ENCODE measurements at regions not wholly inside any gene's neighbourhood (a gene's known extent, or its start where the extent isn't known, plus 50 kb on each side); places are given as distances from the start of the nearest gene placed in this dataset.

- no peak for DNase-seq
Measured at GRCh38 chr1:87821335-87821697, 492.6 kb downstream of the LMO4 start.

- peak; percentile 94 for DNase-seq
Measured at GRCh38 chr1:87826681-87827251, 498.1 kb downstream of the LMO4 start.

- DNase-seq: no peak
Measured at GRCh38 chr1:87829360-87829759, 500.7 kb downstream of the LMO4 start.

- DNase-seq: no peak
Measured at GRCh38 chr1:87830432-87830978, 501.8 kb downstream of the LMO4 start.

GRCh38 chr1:87833166-87833565, 504.5 kb downstream of the LMO4 start:
- DNase-seq: peak; percentile 34

- DNase-seq: no peak
Measured at GRCh38 chr1:87834151-87834550, 505.5 kb downstream of the LMO4 start.

- no peak for DNase-seq
Measured at GRCh38 chr1:87834941-87835340, 506.3 kb downstream of the LMO4 start.

GRCh38 chr1:87840767-87841166, 512.1 kb downstream of the LMO4 start:
- DNase-seq: no peak

- DNase-seq: no peak
Measured at GRCh38 chr1:87841332-87841731, 512.7 kb downstream of the LMO4 start.

- no peak for DNase-seq
Measured at GRCh38 chr1:87842156-87842555, 513.5 kb downstream of the LMO4 start.

- DNase-seq: no peak
Measured at GRCh38 chr1:87844251-87844650, 515.6 kb downstream of the LMO4 start.

- DNase-seq: no peak
Measured at GRCh38 chr1:87851490-87851889, 522.8 kb downstream of the LMO4 start.

GRCh38 chr1:87852410-87853161, 523.9 kb downstream of the LMO4 start:
- DNase-seq: no peak

- DNase-seq: no peak
Measured at GRCh38 chr1:87853576-87854351, 525.1 kb downstream of the LMO4 start.

- no peak for DNase-seq
Measured at GRCh38 chr1:87863317-87863716, 534.6 kb downstream of the LMO4 start.

- DNase-seq: no peak
Measured at GRCh38 chr1:87864676-87865075, 536.0 kb downstream of the LMO4 start.

GRCh38 chr1:87866416-87866815, 537.7 kb downstream of the LMO4 start:
- DNase-seq: no peak

GRCh38 chr1:87867626-87868025, 538.9 kb downstream of the LMO4 start:
- DNase-seq: no peak

GRCh38 chr1:87869567-87869966, 540.9 kb downstream of the LMO4 start:
- no peak for DNase-seq

- DNase-seq: no peak
Measured at GRCh38 chr1:87872189-87872588, 543.5 kb downstream of the LMO4 start.

- no peak for DNase-seq
Measured at GRCh38 chr1:87872692-87873091, 544.0 kb downstream of the LMO4 start.

GRCh38 chr1:87878873-87879272, 550.2 kb downstream of the LMO4 start:
- no peak for DNase-seq

GRCh38 chr1:87880098-87880760, 551.5 kb downstream of the LMO4 start:
- DNase-seq: no peak
